Muscle layer of colon (tissue), 2 donors: ENCODE measurements at regions not wholly inside any gene's neighbourhood (a gene's known extent, or its start where the extent isn't known, plus 50 kb on each side); places are given as distances from the start of the nearest gene placed in this dataset.

Source experiments
- H3K27ac ChIP-seq: one replicate; pipeline ENCODE4 v1.7.0; 2013; ENCODE audit warnings: low read depth, mild to moderate bottlenecking, low read length, moderate library complexity
- H3K27me3 ChIP-seq, 2 donors: one replicate each; pipeline ENCODE4 v1.7.0; 2013; ENCODE audit warnings: low read length in 2 of 2, mild to moderate bottlenecking in 2 of 2; ENCODE audit not compliant: insufficient read depth in 2 of 2, control insufficient read depth in 1 of 2
- H3K36me3 ChIP-seq: one replicate; pipeline ENCODE4 v1.7.0; 2013; ENCODE audit warnings: mild to moderate bottlenecking, low read length; ENCODE audit not compliant: insufficient read depth
- H3K4me1 ChIP-seq: one replicate; pipeline ENCODE4 v1.7.0; 2013; ENCODE audit warnings: mild to moderate bottlenecking, low read length; ENCODE audit not compliant: insufficient read depth
- H3K4me3 ChIP-seq, 2 donors: one replicate each; pipeline ENCODE4 v1.7.0; 2013; ENCODE audit warnings: low read length in 2 of 2, low read depth in 1 of 2, mild to moderate bottlenecking in 1 of 2, moderate library complexity in 1 of 2
- H3K9ac ChIP-seq: one replicate; pipeline ENCODE4 v1.7.0; 2013; ENCODE audit warnings: low read length
- H3K9me3 ChIP-seq: one replicate; pipeline ENCODE4 v1.7.0; 2013; ENCODE audit warnings: mild to moderate bottlenecking, low read length
- donor health status: abdominal sarcoma.
- donor health status: Adenocarcinoma of cecum.

- Histone ChIP-seq H3K27me3 (no peaks in the 10 kb centered on the region), H3K9ac (no peak overlapping the region), H3K4me1 (no peaks in the 10 kb centered on the region), H3K36me3 (no peaks in the 10 kb centered on the region), H3K27ac (no peak overlapping the region), H3K9me3 (no peaks in the 10 kb centered on the region), H3K4me3 (no peak overlapping the region)
Observed at GRCh38 chr13:62687732-62688131, 1272.1 kb upstream of the PCDH20 start.

GRCh38 chr13:62684359-62684758 is 1268.7 kb upstream of the PCDH20 start:
- Histone ChIP-seq H3K36me3 (no peaks in the 10 kb centered on the region), H3K27me3 (no peaks in the 10 kb centered on the region), H3K4me1 (no peaks in the 10 kb centered on the region), H3K9me3 (no peaks in the 10 kb centered on the region), H3K4me3 (no peak overlapping the region), H3K9ac (no peak overlapping the region), H3K27ac (no peak overlapping the region)

GRCh38 chr13:62682788-62683187 is 1267.1 kb upstream of the PCDH20 start:
- H3K27me3 ChIP-seq: no peaks in the 10 kb centered on the region
- no peak overlapping the region for H3K9ac ChIP-seq
- H3K4me1 ChIP-seq: no peaks in the 10 kb centered on the region
- no peak overlapping the region for H3K4me3 ChIP-seq
- H3K9me3 ChIP-seq: no peaks in the 10 kb centered on the region
- no peak overlapping the region for H3K27ac ChIP-seq
- H3K36me3 ChIP-seq: no peaks in the 10 kb centered on the region

- H3K27me3 ChIP-seq: no peaks in the 10 kb centered on the region
- H3K27ac ChIP-seq: no peak overlapping the region
- H3K4me1 ChIP-seq: no peaks in the 10 kb centered on the region
- H3K9ac ChIP-seq: no peak overlapping the region
- no peaks in the 10 kb centered on the region for H3K9me3 ChIP-seq
- no peaks in the 10 kb centered on the region for H3K36me3 ChIP-seq
- no peak overlapping the region for H3K4me3 ChIP-seq
Observed at GRCh38 chr13:62678039-62678438, 1262.4 kb upstream of the PCDH20 start.

GRCh38 chr13:62663767-62664166 is 1248.1 kb upstream of the PCDH20 start:
- Histone ChIP-seq H3K27ac (no peak overlapping the region), H3K4me1 (no peaks in the 10 kb centered on the region), H3K9ac (no peak overlapping the region), H3K9me3 (no peaks in the 10 kb centered on the region), H3K27me3 (no peaks in the 10 kb centered on the region), H3K4me3 (no peak overlapping the region), H3K36me3 (no peaks in the 10 kb centered on the region)

- no peaks in the 10 kb centered on the region for H3K9me3 ChIP-seq
- no peak overlapping the region for H3K27ac ChIP-seq
- H3K4me3 ChIP-seq: no peak overlapping the region
- H3K27me3 ChIP-seq: no peaks in the 10 kb centered on the region
- H3K36me3 ChIP-seq: no peaks in the 10 kb centered on the region
- H3K4me1 ChIP-seq: no peaks in the 10 kb centered on the region
- H3K9ac ChIP-seq: no peak overlapping the region
Observed at GRCh38 chr13:62659365-62659764, 1243.7 kb upstream of the PCDH20 start.

- no peaks in the 10 kb centered on the region for H3K4me1 ChIP-seq
- H3K36me3 ChIP-seq: no peaks in the 10 kb centered on the region
- no peak overlapping the region for H3K9ac ChIP-seq
- no peaks in the 10 kb centered on the region for H3K27me3 ChIP-seq
- no peak overlapping the region for H3K27ac ChIP-seq
- H3K4me3 ChIP-seq: no peak overlapping the region
- no peaks in the 10 kb centered on the region for H3K9me3 ChIP-seq
Observed at GRCh38 chr13:62653371-62653770, 1237.7 kb upstream of the PCDH20 start.

- Histone ChIP-seq H3K36me3 (no peaks in the 10 kb centered on the region), H3K9me3 (no peaks in the 10 kb centered on the region), H3K9ac (no peak overlapping the region), H3K27me3 (no peaks in the 10 kb centered on the region), H3K27ac (no peak overlapping the region), H3K4me1 (no peaks in the 10 kb centered on the region), H3K4me3 (no peak overlapping the region)
Observed at GRCh38 chr13:62643799-62644524, 1228.3 kb upstream of the PCDH20 start.

- Histone ChIP-seq H3K9ac (no peak overlapping the region), H3K9me3 (no peaks in the 10 kb centered on the region), H3K36me3 (no peaks in the 10 kb centered on the region), H3K4me1 (no peaks in the 10 kb centered on the region), H3K4me3 (no peak overlapping the region), H3K27ac (no peak overlapping the region), H3K27me3 (no peaks in the 10 kb centered on the region)
Observed at GRCh38 chr13:62643007-62643483, 1227.4 kb upstream of the PCDH20 start.

GRCh38 chr13:62635161-62635560 is 1219.5 kb upstream of the PCDH20 start:
- Histone ChIP-seq H3K9ac (no peak overlapping the region), H3K4me1 (no peaks in the 10 kb centered on the region), H3K36me3 (no peaks in the 10 kb centered on the region), H3K27ac (no peak overlapping the region), H3K9me3 (no peaks in the 10 kb centered on the region), H3K27me3 (no peaks in the 10 kb centered on the region), H3K4me3 (no peak overlapping the region)

GRCh38 chr13:62633448-62633847 is 1217.8 kb upstream of the PCDH20 start:
- no peaks in the 10 kb centered on the region for H3K27me3 ChIP-seq

GRCh38 chr13:62631619-62632018 is 1216.0 kb upstream of the PCDH20 start:
- no peaks in the 10 kb centered on the region for H3K9me3 ChIP-seq
- H3K4me3 ChIP-seq: no peak overlapping the region
- H3K9ac ChIP-seq: no peak overlapping the region
- H3K27ac ChIP-seq: no peak overlapping the region
- no peaks in the 10 kb centered on the region for H3K36me3 ChIP-seq
- no peaks in the 10 kb centered on the region for H3K4me1 ChIP-seq
- no peaks in the 10 kb centered on the region for H3K27me3 ChIP-seq

More at GRCh38 chr13:62633448-62633847, 1217.8 kb upstream of the PCDH20 start:
- no peaks in the 10 kb centered on the region for H3K9me3 ChIP-seq
- H3K9ac ChIP-seq: no peak overlapping the region
- no peak overlapping the region for H3K4me3 ChIP-seq
- H3K36me3 ChIP-seq: no peaks in the 10 kb centered on the region
- no peak overlapping the region for H3K27ac ChIP-seq
- H3K4me1 ChIP-seq: no peaks in the 10 kb centered on the region
